ENCODE measurements at regions not wholly inside any gene's neighbourhood (a gene's known extent, or its start where the extent isn't known, plus 50 kb on each side); places are given as distances from the start of the nearest gene placed in this dataset.
"Not testable (repeated sequence)": the region's sequence is repeated elsewhere in the genome, so short reads cannot be mapped to it uniquely, and the experiment has no call there.

GRCh38 chr15:31488437-31489204 lies 162.0 kb downstream of the KLF13 start:
- peak; percentile 67 for DNase-seq

GRCh38 chr15:31489281-31489680 lies 162.6 kb downstream of the KLF13 start:
- DNase-seq = no peak

GRCh38 chr15:31489801-31490646 lies 163.4 kb downstream of the KLF13 start:
- DNase-seq = peak; percentile 68

- DNase-seq = no peak
Observed at GRCh38 chr15:31494786-31495185, 168.2 kb downstream of the KLF13 start.

- DNase-seq = no peak
Observed at GRCh38 chr15:31495281-31495680, 168.6 kb downstream of the KLF13 start.

- no peak for DNase-seq
Observed at GRCh38 chr15:31497838-31498237, 171.2 kb downstream of the KLF13 start.

- no peak for DNase-seq
Observed at GRCh38 chr15:31498329-31498728, 171.7 kb downstream of the KLF13 start.

GRCh38 chr15:31498756-31499155 lies 172.1 kb downstream of the KLF13 start:
- DNase-seq = no peak

- no peak for DNase-seq
Observed at GRCh38 chr15:31499236-31499952, 172.8 kb downstream of the KLF13 start.

- DNase-seq = no peak
Observed at GRCh38 chr15:31499953-31500765, 173.5 kb downstream of the KLF13 start.

- DNase-seq = no peak
Observed at GRCh38 chr15:31500766-31501449, 174.3 kb downstream of the KLF13 start.

GRCh38 chr15:31501536-31502157 lies 175.0 kb downstream of the KLF13 start:
- no peak for DNase-seq

GRCh38 chr15:31502541-31503229 lies 176.1 kb downstream of the KLF13 start:
- DNase-seq = no peak

- no peak for DNase-seq
Observed at GRCh38 chr15:31503256-31503655, 176.6 kb downstream of the KLF13 start.

GRCh38 chr15:31503758-31504461 lies 177.3 kb downstream of the KLF13 start:
- no peak for DNase-seq

GRCh38 chr15:31504462-31504839 lies 177.8 kb downstream of the KLF13 start:
- DNase-seq = no peak

GRCh38 chr15:31507573-31507972 lies 180.9 kb downstream of the KLF13 start:
- DNase-seq = not testable (repeated sequence)

GRCh38 chr15:31508656-31509055 lies 182.0 kb downstream of the KLF13 start:
- no peak for DNase-seq

GRCh38 chr15:31510057-31510456 lies 183.4 kb downstream of the KLF13 start:
- no peak for DNase-seq

- DNase-seq = peak; percentile 69
Observed at GRCh38 chr15:31511707-31512310, 185.2 kb downstream of the KLF13 start.

Measured in CD4-positive, alpha-beta T cell treated with Interleukin-21 for 1 hour (primary cell).